Kidney (tissue), 13 donors: ENCODE measurements at regions not wholly inside any gene's neighbourhood (a gene's known extent, or its start where the extent isn't known, plus 50 kb on each side); places are given as distances from the start of the nearest gene placed in this dataset.
A peak's percentile ranks its signal among the peaks of the same experiment; 100 is the strongest.
"Not testable (repeated sequence)": the region's sequence is repeated elsewhere in the genome, so short reads cannot be mapped to it uniquely, and the experiment has no call there.

Source experiments
- DNase-seq, 5 donors: peaks; one replicate each; pipeline ENCODE4 v3.0.0-alpha.2; 2013 to 2020
- FAIRE-seq: peaks from 2 replicates; lab custom pipeline; 2012; peaks lifted over from hg19 to GRCh38; lab: Jason Lieb, UNC
- H3K27ac ChIP-seq, 2 donors: one replicate each; pipeline ENCODE4 v1.7.0; 2013; ENCODE audit warnings: low read depth in 2 of 2, low read length in 2 of 2, inconsistent platforms in 1 of 2
- H3K27me3 ChIP-seq: one replicate; pipeline ENCODE4 v1.7.1; 2013; ENCODE audit warnings: low read length, inconsistent platforms; ENCODE audit not compliant: control insufficient read depth, insufficient read depth
- H3K36me3 ChIP-seq, 3 donors: one replicate each; pipeline versions ENCODE4 v1.7.0 to v1.7.1; 2013; ENCODE audit warnings: low read length in 3 of 3, control low read depth in 1 of 3, inconsistent platforms in 1 of 3; ENCODE audit not compliant: insufficient read depth in 3 of 3, control insufficient read depth in 2 of 3
- H3K4me1 ChIP-seq, 3 donors: one replicate each; pipeline versions ENCODE4 v1.7.0 to v1.7.1; 2013; ENCODE audit warnings: low read length in 3 of 3, inconsistent platforms in 1 of 3, low read depth in 1 of 3; ENCODE audit not compliant: control insufficient read depth in 2 of 3, insufficient read depth in 2 of 3
- H3K4me3 ChIP-seq, 3 donors: one replicate each; pipeline versions ENCODE4 v1.7.0 to v1.8.1; 2013; ENCODE audit warnings: low read length in 3 of 3, control low read depth in 1 of 3, inconsistent platforms in 1 of 3
- H3K9ac ChIP-seq, 3 donors: one replicate each; pipeline versions ENCODE4 v1.7.0 to v1.7.1; 2013; ENCODE audit warnings: low read length in 3 of 3, control low read depth in 1 of 3, inconsistent platforms in 1 of 3
- H3K9me3 ChIP-seq, 3 donors: one replicate each; pipeline versions ENCODE4 v1.7.0 to v1.7.1; 2013; ENCODE audit warnings: low read length in 3 of 3, control low read depth in 1 of 3, inconsistent platforms in 1 of 3; ENCODE audit not compliant: control insufficient read depth in 2 of 3, insufficient read depth in 1 of 3
- intact Hi-C: fragments of 100-400 bp; cut with DNase I; formaldehyde crosslinking; loops from one replicate; pipeline ENCODE4 v1.11.1; 2022
- TF ChIP-seq, protein P1 (sequence below): IDR thresholded peaks from 3 replicates; pipeline ENCODE4 v1.5.1; 2012; ENCODE audit warnings: mild to moderate bottlenecking, moderate library complexity, borderline replicate concordance; ENCODE audit not compliant: insufficient read depth; ENCODE audit errors: extremely low read depth
- donor health status: control.
- donor health status: control.
- donor health status: control.
- donor health status: control.
- donor health status: control.
- donor health status: DM: yes; HTN: yes; CAD: no.
- donor health status: Normal renal cell carcinoma (clear cell type).

- TF ChIP-seq, protein P1, sequence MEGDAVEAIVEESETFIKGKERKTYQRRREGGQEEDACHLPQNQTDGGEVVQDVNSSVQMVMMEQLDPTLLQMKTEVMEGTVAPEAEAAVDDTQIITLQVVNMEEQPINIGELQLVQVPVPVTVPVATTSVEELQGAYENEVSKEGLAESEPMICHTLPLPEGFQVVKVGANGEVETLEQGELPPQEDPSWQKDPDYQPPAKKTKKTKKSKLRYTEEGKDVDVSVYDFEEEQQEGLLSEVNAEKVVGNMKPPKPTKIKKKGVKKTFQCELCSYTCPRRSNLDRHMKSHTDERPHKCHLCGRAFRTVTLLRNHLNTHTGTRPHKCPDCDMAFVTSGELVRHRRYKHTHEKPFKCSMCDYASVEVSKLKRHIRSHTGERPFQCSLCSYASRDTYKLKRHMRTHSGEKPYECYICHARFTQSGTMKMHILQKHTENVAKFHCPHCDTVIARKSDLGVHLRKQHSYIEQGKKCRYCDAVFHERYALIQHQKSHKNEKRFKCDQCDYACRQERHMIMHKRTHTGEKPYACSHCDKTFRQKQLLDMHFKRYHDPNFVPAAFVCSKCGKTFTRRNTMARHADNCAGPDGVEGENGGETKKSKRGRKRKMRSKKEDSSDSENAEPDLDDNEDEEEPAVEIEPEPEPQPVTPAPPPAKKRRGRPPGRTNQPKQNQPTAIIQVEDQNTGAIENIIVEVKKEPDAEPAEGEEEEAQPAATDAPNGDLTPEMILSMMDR, result no peak
- DNase-seq (no peak), FAIRE-seq (no peak)
- Histone ChIP-seq H3K27me3 (no peaks in the 10 kb centered on the region), H3K27ac (no peak overlapping the region), H3K9ac (no peak overlapping the region), H3K4me3 (no peak overlapping the region), H3K9me3 (no peaks in the 10 kb centered on the region), H3K36me3 (no peaks in the 10 kb centered on the region), H3K4me1 (no peaks in the 10 kb centered on the region)
- intact Hi-C loops, result no loop called here
Observed at GRCh38 chr14:86115972-86116371, 586.0 kb downstream of the FLRT2 start.

- intact Hi-C loops, result not testable (repeated sequence)
Observed at GRCh38 chr14:86110871-86111270, 580.9 kb downstream of the FLRT2 start.

GRCh38 chr14:86104691-86105265 lies 574.8 kb downstream of the FLRT2 start:
- no peaks in the 10 kb centered on the region for H3K27me3 ChIP-seq
- peak in 1 of 5 donors; percentile 40 for DNase-seq
- H3K9ac ChIP-seq, result no peak overlapping the region
- H3K9me3 ChIP-seq, result no peaks in the 10 kb centered on the region
- H3K4me1 ChIP-seq, result no peaks in the 10 kb centered on the region
- no peak overlapping the region for H3K4me3 ChIP-seq
- H3K27ac ChIP-seq, result no peak overlapping the region
- intact Hi-C loops, result no loop called here
- FAIRE-seq, result no peak
- H3K36me3 ChIP-seq, result no peaks in the 10 kb centered on the region
- TF ChIP-seq, protein P1, result no peak

More at GRCh38 chr14:86110871-86111270, 580.9 kb downstream of the FLRT2 start:
- peak in 1 of 5 donors; percentile 17 for DNase-seq
- H3K4me1 ChIP-seq, H3K9ac ChIP-seq, H3K9me3 ChIP-seq, H3K36me3 ChIP-seq, H3K27ac ChIP-seq, FAIRE-seq, H3K4me3 ChIP-seq, H3K27me3 ChIP-seq: not testable (repeated sequence)

DNA sequence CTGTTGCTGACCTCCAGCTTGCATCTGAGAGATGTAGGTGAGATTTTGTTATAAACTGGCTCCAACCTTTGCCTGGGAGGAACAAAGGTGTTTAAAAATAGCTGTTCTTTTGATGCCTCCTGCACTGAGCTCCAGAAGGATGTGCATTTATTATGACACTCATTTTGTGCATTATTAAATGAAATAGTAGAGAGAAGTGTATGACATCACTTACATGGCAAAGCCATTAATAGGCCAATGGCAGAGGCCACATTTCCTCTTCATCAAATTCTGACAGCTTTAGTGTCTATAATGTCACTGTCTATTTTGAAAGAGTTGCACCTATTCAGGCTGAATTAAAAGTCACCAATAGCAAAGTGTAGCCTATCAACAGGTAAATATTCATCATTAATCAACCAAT lies 564.6 kb downstream of the FLRT2 start:
- FAIRE-seq (no peak), DNase-seq (no peak)
- Histone ChIP-seq H3K4me1 (no peaks in the 10 kb centered on the region), H3K9me3 (no peaks in the 10 kb centered on the region), H3K9ac (no peak overlapping the region), H3K27me3 (no peaks in the 10 kb centered on the region), H3K4me3 (no peak overlapping the region), H3K27ac (no peak overlapping the region), H3K36me3 (no peaks in the 10 kb centered on the region)
- TF ChIP-seq, protein P1, result no peak
- intact Hi-C loops, result no loop called here
